Upper lobe of left lung (tissue), 4 donors: ENCODE measurements at regions not wholly inside any gene's neighbourhood (a gene's known extent, or its start where the extent isn't known, plus 50 kb on each side); places are given as distances from the start of the nearest gene placed in this dataset.

ENCODE experiments used
- CTCF ChIP-seq, 6 experiments: fragments of 450-650 bp in 4 of 6; fragments of 200-600 bp in 2 of 6; sonication (generic) in 2 of 6; IDR thresholded peaks; one replicate each; pipeline ENCODE4 v1.5.1; 2016 to 2019; ENCODE audit warnings: antibody characterized with exemption in 6 of 6
- EP300 ChIP-seq, 4 donors: sonication (generic); formaldehyde crosslinking; IDR thresholded peaks; one replicate each; pipeline ENCODE4 v1.5.1; 2017; ENCODE audit warnings: antibody characterized with exemption in 4 of 4, control low read depth in 2 of 4
- POLR2AphosphoS5 ChIP-seq, 2 donors: sonication (generic); formaldehyde crosslinking; IDR thresholded peaks; one replicate each; pipeline ENCODE4 v1.5.1; 2017; ENCODE audit warnings: antibody characterized with exemption in 2 of 2

- TF ChIP-seq POLR2AphosphoS5 (IDR thresholded peaks at IDR 0.05) (no peak), EP300 (IDR thresholded peaks at IDR 0.05) (no peak), CTCF (IDR thresholded peaks at IDR 0.05) (no peak)
Observed at GRCh38 chr10:47092831-47093230, 181.6 kb downstream of the PTPN20 start.
